ENCODE measurements at regions not wholly inside any gene's neighbourhood (a gene's known extent, or its start where the extent isn't known, plus 50 kb on each side); places are given as distances from the start of the nearest gene placed in this dataset.

GRCh38 chr7:38086857-38087256, 91.2 kb upstream of the STARD3NL start:
- intact Hi-C loops (cut with micrococcal nuclease) (no loop called here), in situ Hi-C loops (cut with MboI) (no loop called here)
- Histone ChIP-seq H3K9me3 (replicated peaks; ENCODE audit: control insufficient read depth, insufficient read depth, low read depth, low read length) (no peaks in the 10 kb centered on the region), H3K4me1 (replicated peaks in 1 of 2; ENCODE audit: control insufficient read depth in 2 of 2, insufficient read depth in 2 of 2, low read length in 2 of 2) (no peaks in the 10 kb centered on the region), H3K9me1 (ENCODE audit: control insufficient read depth, insufficient read depth, low read length) (no peaks in the 10 kb centered on the region), H3K4me3 (no peak overlapping the region), H3K36me3 (ENCODE audit: control insufficient read depth, insufficient read depth, low read length) (no peaks in the 10 kb centered on the region), H4K20me1 (replicated peaks; ENCODE audit: control insufficient read depth, insufficient read depth, low read length) (no peaks in the 10 kb centered on the region), H3K27me3 (ENCODE audit: control insufficient read depth in 2 of 2, insufficient read depth in 2 of 2, low read length in 2 of 2) (no peaks in the 10 kb centered on the region), H3K9ac (ENCODE audit: insufficient read depth in 1 of 2, low read depth in 2 of 2, low read length in 2 of 2) (no peak overlapping the region), H3K79me2 (ENCODE audit: control insufficient read depth, insufficient read depth, low read length) (no peaks in the 10 kb centered on the region), H2AFZ (ENCODE audit: low read depth, low read length) (no peak overlapping the region), H3K4me2 (ENCODE audit: insufficient read depth, low read length) (no peak overlapping the region), H3K27ac (ENCODE audit: extremely low read depth, low read depth, low read length) (no peak overlapping the region)
- TF ChIP-seq, protein P1, sequence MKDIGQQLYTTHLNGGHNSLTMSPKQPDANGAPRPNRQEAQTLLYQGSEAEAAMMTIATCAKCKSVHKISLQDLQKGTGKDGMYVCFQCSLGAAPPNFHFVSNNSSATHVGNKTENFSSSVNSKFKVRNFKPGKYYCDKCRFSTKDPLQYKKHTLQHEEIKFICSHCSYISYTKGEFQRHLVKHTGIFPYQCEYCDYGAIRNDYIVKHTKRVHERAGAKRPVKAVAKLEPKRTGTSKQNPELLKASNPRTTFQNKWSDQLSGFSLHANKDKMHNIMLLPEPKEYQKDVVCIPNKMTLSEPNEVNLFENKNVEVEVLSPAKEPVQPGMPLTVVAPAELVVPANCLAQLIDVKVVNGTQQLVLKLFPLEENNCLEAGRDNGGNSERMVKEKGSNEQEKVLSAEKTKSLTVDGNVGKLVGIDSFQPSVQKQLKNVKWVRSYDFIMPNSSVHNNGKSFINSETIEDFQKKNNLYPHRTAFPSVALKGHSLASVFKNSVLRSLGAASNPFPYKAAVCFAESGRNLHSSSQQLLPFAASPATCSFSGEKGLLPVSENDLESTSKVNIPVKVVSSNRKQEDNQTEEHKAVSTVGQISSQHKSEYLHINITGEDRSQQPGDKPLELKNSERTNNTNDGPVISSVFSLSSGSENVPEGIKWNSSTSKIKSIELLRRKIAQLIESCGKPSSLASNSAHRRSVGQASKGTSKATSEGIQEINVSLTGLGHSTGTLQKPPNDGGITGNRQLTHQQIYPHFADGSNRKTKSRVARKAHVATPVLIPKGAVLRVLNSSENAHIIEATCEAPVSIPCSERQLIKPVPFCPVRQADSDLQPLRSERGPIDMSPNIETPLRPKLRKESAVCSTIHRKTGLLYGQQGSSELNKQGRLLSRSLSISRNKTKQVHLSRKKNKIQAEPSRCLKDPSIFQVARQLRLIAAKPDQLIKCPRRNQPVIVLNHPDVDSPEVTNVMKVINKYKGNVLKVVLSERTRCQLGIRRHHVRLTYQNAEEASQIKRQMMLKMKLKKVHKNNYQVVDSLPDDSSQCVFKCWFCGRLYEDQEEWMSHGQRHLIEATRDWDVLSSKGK (CRISPR knock-in tag; IDR thresholded peaks at IDR 0.05) = no peak
- TF ChIP-seq SP2 (IDR thresholded peaks at IDR 0.05; ENCODE audit: extremely low read depth, low read depth, low read length, poor library complexity, severe bottlenecking) (no peak), C11orf30 (IDR thresholded peaks at IDR 0.05; ENCODE audit: low read depth) (no peak), XRCC4 (IDR thresholded peaks at IDR 0.05; ENCODE audit: extremely low read depth, insufficient read depth, insufficient read length) (no peak), MCM2 (IDR thresholded peaks at IDR 0.05; ENCODE audit: low read depth) (no peak), CTCF (IDR thresholded peaks at IDR 0.05 in 2 of 3, conservative IDR thresholded peaks at IDR 0.05 in 1 of 3; ENCODE audit: insufficient read depth in 2 of 3, low read depth in 1 of 3, low read length in 3 of 3) (no peak), USF1 (CRISPR knock-in tag; IDR thresholded peaks at IDR 0.05) (no peak), ZNF174 (CRISPR knock-in tag; IDR thresholded peaks at IDR 0.05) (no peak), ZNF263 (CRISPR knock-in tag; IDR thresholded peaks at IDR 0.05; ENCODE audit: borderline replicate concordance) (no peak), EGR1 (conservative IDR thresholded peaks at IDR 0.05) (no peak), POLR3G (IDR thresholded peaks at IDR 0.05; ENCODE audit: extremely low read depth, insufficient read length, insufficient replicate concordance) (no peak), ZFP30 (CRISPR knock-in tag; IDR thresholded peaks at IDR 0.05; ENCODE audit: borderline replicate concordance) (no peak), RBM34 (IDR thresholded peaks at IDR 0.05; ENCODE audit: borderline replicate concordance, insufficient read depth, low read length) (no peak), SMARCE1 (IDR thresholded peaks at IDR 0.05) (no peak)
- TF ChIP-seq, protein P2, sequence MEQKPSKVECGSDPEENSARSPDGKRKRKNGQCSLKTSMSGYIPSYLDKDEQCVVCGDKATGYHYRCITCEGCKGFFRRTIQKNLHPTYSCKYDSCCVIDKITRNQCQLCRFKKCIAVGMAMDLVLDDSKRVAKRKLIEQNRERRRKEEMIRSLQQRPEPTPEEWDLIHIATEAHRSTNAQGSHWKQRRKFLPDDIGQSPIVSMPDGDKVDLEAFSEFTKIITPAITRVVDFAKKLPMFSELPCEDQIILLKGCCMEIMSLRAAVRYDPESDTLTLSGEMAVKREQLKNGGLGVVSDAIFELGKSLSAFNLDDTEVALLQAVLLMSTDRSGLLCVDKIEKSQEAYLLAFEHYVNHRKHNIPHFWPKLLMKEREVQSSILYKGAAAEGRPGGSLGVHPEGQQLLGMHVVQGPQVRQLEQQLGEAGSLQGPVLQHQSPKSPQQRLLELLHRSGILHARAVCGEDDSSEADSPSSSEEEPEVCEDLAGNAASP (IDR thresholded peaks at IDR 0.05) = no peak
- DNase-seq (ENCODE audit: extremely low read depth in 1 of 4, low spot score in 3 of 4) (no peak), FAIRE-seq (no peak), ATAC-seq (no peak)
- BruUV-seq (replicated peaks) = no TSS peak
- ChIA-PET POLR2A (no interaction called here), CTCF (ENCODE audit: low intra/inter-chr PET ratio) (no interaction called here)
